MCF 10A (cell line): ENCODE measurements at regions not wholly inside any gene's neighbourhood (a gene's known extent, or its start where the extent isn't known, plus 50 kb on each side); places are given as distances from the start of the nearest gene placed in this dataset.

Source experiments
- BruUV-seq: library from RNA; stranded (reverse); fragments of 400-500 nt; replicated peaks from 2 replicates; lab custom pipeline; 2021; lab: Mats Ljungman, UMichigan
- CTCF ChIA-PET: fragments of 300-600 bp; sonication (Branson Sonifier 250); formaldehyde crosslinking; extraction: SDS; loops from one replicate; lab custom pipeline; 2021; ENCODE audit warnings: antibody characterized with exemption, inconsistent platforms; lab: Yijun Ruan, JAX
- POLR2A ChIA-PET: fragments of 300-600, 350-650 bp; sonication (Branson Sonifier 250); formaldehyde crosslinking; extraction: SDS; loops from one replicate; lab custom pipeline; 2020; ENCODE audit warnings: antibody characterized with exemption, inconsistent platforms; lab: Yijun Ruan, JAX
- DNase-seq: peaks from one replicate; pipeline ENCODE4 v3.0.0-alpha.2; 2018; ENCODE audit not compliant: unreplicated experiment
- H3K27ac Mint-ChIP-seq: one replicate; pipeline ENCODE4 v1.8.0; 2022; ENCODE audit warnings: mild to moderate bottlenecking, low read depth, mixed read lengths; ENCODE audit not compliant: unreplicated experiment
- H3K27me3 Mint-ChIP-seq: one replicate; pipeline ENCODE4 v1.8.0; 2022; ENCODE audit warnings: mixed read lengths; ENCODE audit not compliant: insufficient read depth, unreplicated experiment
- H3K36me3 Mint-ChIP-seq: one replicate; pipeline ENCODE4 v1.8.0; 2022; ENCODE audit warnings: mild to moderate bottlenecking, moderate library complexity, mixed read lengths; ENCODE audit not compliant: insufficient read depth, unreplicated experiment
- H3K4me1 Mint-ChIP-seq: one replicate; pipeline ENCODE4 v1.8.0; 2022; ENCODE audit warnings: mixed read lengths; ENCODE audit not compliant: insufficient read depth, unreplicated experiment
- H3K4me3 Mint-ChIP-seq: one replicate; pipeline ENCODE4 v1.8.0; 2022; ENCODE audit warnings: mild to moderate bottlenecking, moderate library complexity, mixed read lengths; ENCODE audit not compliant: unreplicated experiment
- H3K9me3 Mint-ChIP-seq: one replicate; pipeline ENCODE4 v1.8.0; 2022; ENCODE audit warnings: mixed read lengths; ENCODE audit not compliant: unreplicated experiment
- CTCF ChIP-seq: fragments of 200-600 bp; IDR thresholded peaks from one replicate; pipeline ENCODE4 v1.8.0; 2022; ENCODE audit warnings: antibody characterized with exemption, mild to moderate bottlenecking; ENCODE audit not compliant: unreplicated experiment
- intact Hi-C: fragments of 100-400 bp; cut with micrococcal nuclease; formaldehyde crosslinking; loops from 2 replicates; pipeline ENCODE4 v1.14.1; 2022

GRCh38 chr13:87361216-87361615 is 310.0 kb upstream of the SLITRK5 start:
- intact Hi-C loops, result no loop called here
- Mint-ChIP-seq H3K27ac (no peak overlapping the region), H3K9me3 (no peaks in the 10 kb centered on the region), H3K4me1 (peaks cover 7% of the 10 kb centered on the region), H3K36me3 (no peaks in the 10 kb centered on the region), H3K27me3 (no peaks in the 10 kb centered on the region), H3K4me3 (no peak overlapping the region)
- DNase-seq, result no peak
- CTCF ChIA-PET, result no interaction called here
- POLR2A ChIA-PET, result no interaction called here
- no TSS peak for BruUV-seq
- TF ChIP-seq CTCF, result no peak

GRCh38 chr13:87368639-87369038 is 302.5 kb upstream of the SLITRK5 start:
- ChIA-PET CTCF (no interaction called here), POLR2A (no interaction called here)
- no TSS peak for BruUV-seq
- Mint-ChIP-seq H3K4me3 (no peak overlapping the region), H3K27ac (no peak overlapping the region), H3K36me3 (no peaks in the 10 kb centered on the region), H3K4me1 (no peaks in the 10 kb centered on the region), H3K9me3 (no peaks in the 10 kb centered on the region), H3K27me3 (no peaks in the 10 kb centered on the region)
- DNase-seq, result no peak
- no peak for TF ChIP-seq CTCF
- intact Hi-C loops, result no loop called here

GRCh38 chr13:87376081-87376480 is 295.1 kb upstream of the SLITRK5 start:
- no peak for DNase-seq
- H3K4me3 Mint-ChIP-seq, result no peak overlapping the region
- H3K9me3 Mint-ChIP-seq, result peaks cover 7% of the 10 kb centered on the region
- H3K27me3 Mint-ChIP-seq, result no peaks in the 10 kb centered on the region
- BruUV-seq, result no TSS peak
- intact Hi-C loops, result no loop called here
- H3K36me3 Mint-ChIP-seq, result peaks cover 7% of the 10 kb centered on the region
- ChIA-PET POLR2A (no interaction called here), CTCF (no interaction called here)
- no peak for TF ChIP-seq CTCF
- H3K27ac Mint-ChIP-seq, result no peak overlapping the region
- no peaks in the 10 kb centered on the region for H3K4me1 Mint-ChIP-seq

- no peak for DNase-seq
- no peak overlapping the region for H3K4me3 Mint-ChIP-seq
- no peak overlapping the region for H3K27ac Mint-ChIP-seq
- TF ChIP-seq CTCF, result no peak
- ChIA-PET CTCF (no interaction called here), POLR2A (no interaction called here)
- no peaks in the 10 kb centered on the region for H3K4me1 Mint-ChIP-seq
- H3K36me3 Mint-ChIP-seq, result no peaks in the 10 kb centered on the region
- no peaks in the 10 kb centered on the region for H3K27me3 Mint-ChIP-seq
- intact Hi-C loops, result no loop called here
- H3K9me3 Mint-ChIP-seq, result no peaks in the 10 kb centered on the region
- BruUV-seq, result no TSS peak
Observed at GRCh38 chr13:87384099-87384498, 287.1 kb upstream of the SLITRK5 start.
